H9 (cell line): ENCODE measurements at regions not wholly inside any gene's neighbourhood (a gene's known extent, or its start where the extent isn't known, plus 50 kb on each side); places are given as distances from the start of the nearest gene placed in this dataset.

Source experiments
- DNase-seq: peaks from one replicate; pipeline ENCODE4 v3.0.0-alpha.2; 2017
- H2AFZ ChIP-seq: one replicate; pipeline ENCODE4 v1.6.1; 2013; ENCODE audit warnings: mild to moderate bottlenecking, low read length, control low read depth, moderate library complexity
- H2AK5ac ChIP-seq: 2 replicates; pipeline ENCODE4 v1.6.1; 2013; ENCODE audit warnings: low read length, control low read depth, mixed read lengths; ENCODE audit not compliant: insufficient read length
- H2BK120ac ChIP-seq: one replicate; pipeline ENCODE4 v1.6.1; 2013; ENCODE audit warnings: low read depth, mild to moderate bottlenecking, low read length, control low read depth, inconsistent platforms; ENCODE audit not compliant: poor library complexity, severe bottlenecking
- H2BK12ac ChIP-seq: 2 replicates; pipeline ENCODE4 v1.6.1; 2013; ENCODE audit warnings: low read length, control low read depth, mixed read lengths, low read depth; ENCODE audit not compliant: insufficient read length
- H2BK15ac ChIP-seq: 2 replicates; pipeline ENCODE4 v1.6.1; 2013; ENCODE audit warnings: low read depth, low read length, control low read depth
- H2BK20ac ChIP-seq: one replicate; pipeline ENCODE4 v1.6.1; 2013; ENCODE audit warnings: low read depth, mild to moderate bottlenecking, low read length, control low read depth, inconsistent platforms; ENCODE audit not compliant: poor library complexity, severe bottlenecking
- H2BK5ac ChIP-seq: 2 replicates; pipeline ENCODE4 v1.6.1; 2013; ENCODE audit warnings: low read length, control low read depth, mixed read lengths; ENCODE audit not compliant: insufficient read length
- H3K14ac ChIP-seq: 2 replicates; pipeline ENCODE4 v1.6.1; 2013; ENCODE audit warnings: low read length, control low read depth; ENCODE audit not compliant: insufficient read depth
- H3K18ac ChIP-seq: 2 replicates; pipeline ENCODE4 v1.6.1; 2013; ENCODE audit warnings: low read depth, mild to moderate bottlenecking, mixed read lengths, low read length, control low read depth; ENCODE audit not compliant: insufficient read length
- H3K23ac ChIP-seq: 2 replicates; pipeline ENCODE4 v1.6.1; 2013; ENCODE audit warnings: low read length, control low read depth, mixed read lengths, low read depth; ENCODE audit not compliant: insufficient read length
- H3K23me2 ChIP-seq: 2 replicates; pipeline ENCODE4 v1.6.1; 2013; ENCODE audit warnings: low read depth, mild to moderate bottlenecking, mixed read lengths, low read length, control low read depth; ENCODE audit not compliant: insufficient read length, poor library complexity, severe bottlenecking
- H3K27ac ChIP-seq: 2 replicates; pipeline ENCODE4 v1.5.1; 2013; ENCODE audit warnings: low read length, control low read depth, mixed read lengths, low read depth; ENCODE audit not compliant: insufficient read length
- H3K27me3 ChIP-seq: 2 replicates; pipeline ENCODE4 v1.6.1; 2013; ENCODE audit warnings: low read length, control low read depth, inconsistent platforms; ENCODE audit not compliant: insufficient read depth
- H3K4ac ChIP-seq: 2 replicates; pipeline ENCODE4 v1.6.1; 2013; ENCODE audit warnings: low read depth, mild to moderate bottlenecking, control low read depth, inconsistent platforms, low read length, moderate library complexity
- H3K4me1 ChIP-seq: 2 replicates; pipeline ENCODE4 v1.6.1; 2013; ENCODE audit warnings: low read length, control low read depth, inconsistent platforms; ENCODE audit not compliant: insufficient read depth
- H3K4me2 ChIP-seq: 2 replicates; pipeline ENCODE4 v1.6.1; 2013; ENCODE audit warnings: low read length, control low read depth, mixed read lengths; ENCODE audit not compliant: insufficient read length, insufficient read depth
- H3K56ac ChIP-seq: 2 replicates; pipeline ENCODE4 v1.6.1; 2013; ENCODE audit warnings: low read depth, mild to moderate bottlenecking, mixed read lengths, low read length, control low read depth; ENCODE audit not compliant: insufficient read length
- H3K79me1 ChIP-seq: 2 replicates; pipeline ENCODE4 v1.6.1; 2013; ENCODE audit warnings: low read depth, mild to moderate bottlenecking, moderate library complexity, low read length, control low read depth, inconsistent platforms; ENCODE audit not compliant: insufficient read depth, poor library complexity, severe bottlenecking
- H3K79me2 ChIP-seq: 2 replicates; pipeline ENCODE4 v1.6.1; 2013; ENCODE audit warnings: low read length, control low read depth, inconsistent platforms; ENCODE audit not compliant: insufficient read depth
- H3K9ac ChIP-seq: 2 replicates; pipeline ENCODE4 v1.6.1; 2013; ENCODE audit warnings: low read length, control low read depth, mixed read lengths; ENCODE audit not compliant: insufficient read length; ENCODE audit errors: extremely low read depth
- H3K9me3 ChIP-seq: one replicate; pipeline ENCODE4 v1.6.1; 2013; ENCODE audit warnings: low read depth, low read length, inconsistent platforms; ENCODE audit not compliant: control insufficient read depth
- H3T11ph ChIP-seq: one replicate; pipeline ENCODE4 v1.6.1; 2013; ENCODE audit warnings: mild to moderate bottlenecking, low read length, control low read depth, inconsistent platforms
- H4K20me1 ChIP-seq: one replicate; pipeline ENCODE4 v1.6.1; 2013; ENCODE audit not compliant: control insufficient read depth, insufficient read length, insufficient read depth
- H4K5ac ChIP-seq: 2 replicates; pipeline ENCODE4 v1.6.1; 2013; ENCODE audit warnings: low read depth, mild to moderate bottlenecking, mixed read lengths, low read length, control low read depth; ENCODE audit not compliant: insufficient read length
- H4K8ac ChIP-seq: replicated peaks from 2 replicates; pipeline ENCODE4 v1.6.1; 2013; ENCODE audit warnings: low read length, control low read depth, mixed read lengths, low read depth; ENCODE audit not compliant: insufficient read length
- H4K91ac ChIP-seq: 2 replicates; pipeline ENCODE4 v1.6.1; 2013; ENCODE audit warnings: low read depth, mild to moderate bottlenecking, moderate library complexity, mixed read lengths, low read length, control low read depth; ENCODE audit not compliant: insufficient read length
- H3K27ac Mint-ChIP-seq, 3 experiments: 2 replicates in 2 of 3; 3 replicates in 1 of 3; pipeline ENCODE4 v1.8.0; 2020 to 2021; ENCODE audit warnings: mixed read lengths in 3 of 3, mild to moderate bottlenecking in 1 of 3, moderate library complexity in 1 of 3
- H3K27me3 Mint-ChIP-seq: 2 replicates; pipeline ENCODE4 v1.8.0; 2021; ENCODE audit warnings: low read depth, mild to moderate bottlenecking, moderate library complexity, mixed read lengths
- H3K36me3 Mint-ChIP-seq, 3 experiments: 2 replicates in 2 of 3; 3 replicates in 1 of 3; pipeline ENCODE4 v1.8.0; 2020 to 2021; ENCODE audit warnings: low read depth in 3 of 3, mixed read lengths in 3 of 3; ENCODE audit not compliant: insufficient read depth in 1 of 3
- H3K4me1 Mint-ChIP-seq, 2 experiments: 2 replicates each; pipeline ENCODE4 v1.8.0; 2020; ENCODE audit warnings: mixed read lengths in 2 of 2
- H3K4me3 Mint-ChIP-seq, 2 experiments: 2 replicates in 1 of 2; 3 replicates in 1 of 2; pipeline ENCODE4 v1.8.0; 2020 to 2021; ENCODE audit warnings: mild to moderate bottlenecking in 2 of 2, mixed read lengths in 2 of 2, moderate library complexity in 1 of 2
- H3K9me3 Mint-ChIP-seq, 2 experiments: 2 replicates in 1 of 2; 3 replicates in 1 of 2; pipeline ENCODE4 v1.8.0; 2020; ENCODE audit warnings: mild to moderate bottlenecking in 2 of 2, mixed read lengths in 2 of 2, moderate library complexity in 1 of 2
- CTCF ChIP-seq: fragments of 200-600 bp; sonication (generic); conservative IDR thresholded peaks from 3 replicates; pipeline ENCODE4 v1.8.0; 2021; ENCODE audit warnings: antibody characterized with exemption, mild to moderate bottlenecking
- WGBS: extraction: QIAGEN DNeasy Blood & Tissue Kit; methylation state at CpG from one replicate; pipeline ENCODE4 v1.1.7; 2013; ENCODE audit warnings: missing lambda C conversion rate, low lambda C conversion rate, mixed read lengths; ENCODE audit not compliant: insufficient read length; ENCODE audit errors: extremely low coverage; 5-methylcytosine and 5-hydroxymethylcytosine counted together

- no peak overlapping the region for H2BK12ac ChIP-seq
- H3K9ac ChIP-seq: no peak overlapping the region
- no peak for TF ChIP-seq CTCF
- no peak overlapping the region for H3K23ac ChIP-seq
- H3K9me3 ChIP-seq: no peaks in the 10 kb centered on the region
- no peaks in the 10 kb centered on the region for H3K27me3 ChIP-seq
- no peak overlapping the region for H3K4me3 Mint-ChIP-seq
- no peaks in the 10 kb centered on the region for H3K4me1 ChIP-seq
- no peaks in the 10 kb centered on the region for H3K23me2 ChIP-seq
- H4K20me1 ChIP-seq: no peaks in the 10 kb centered on the region
- H3T11ph ChIP-seq: no peak overlapping the region
- no peak overlapping the region for H4K91ac ChIP-seq
- H2BK120ac ChIP-seq: no peak overlapping the region
- H4K5ac ChIP-seq: no peak overlapping the region
- no peak overlapping the region for H3K56ac ChIP-seq
- H3K27ac Mint-ChIP-seq: no peak overlapping the region
- no peak overlapping the region for H3K4me2 ChIP-seq
- no CpG with 5 or more reads among the region's 3 CpGs for WGBS
- H3K27me3 Mint-ChIP-seq: no peaks in the 10 kb centered on the region
- H2BK15ac ChIP-seq: no peak overlapping the region
- H3K4me1 Mint-ChIP-seq: no peaks in the 10 kb centered on the region
- no peak overlapping the region for H3K4ac ChIP-seq
- no peak overlapping the region for H3K27ac ChIP-seq
- H3K79me2 ChIP-seq: no peaks in the 10 kb centered on the region
- DNase-seq: no peak
- no peak overlapping the region for H3K18ac ChIP-seq
- no peaks in the 10 kb centered on the region for H3K79me1 ChIP-seq
- H3K36me3 Mint-ChIP-seq: no peaks in the 10 kb centered on the region
- H2AFZ ChIP-seq: no peak overlapping the region
- H2AK5ac ChIP-seq: no peak overlapping the region
- H2BK5ac ChIP-seq: no peak overlapping the region
- H2BK20ac ChIP-seq: no peak overlapping the region
- no peak overlapping the region for H4K8ac ChIP-seq
- H3K14ac ChIP-seq: no peak overlapping the region
- no peaks in the 10 kb centered on the region for H3K9me3 Mint-ChIP-seq
Measured at GRCh38 chr7:49597805-49598204, 175.6 kb upstream of the VWC2 start.
